Progenitor cell of endocrine pancreas (in vitro differentiated cells): ENCODE measurements at regions not wholly inside any gene's neighbourhood (a gene's known extent, or its start where the extent isn't known, plus 50 kb on each side); places are given as distances from the start of the nearest gene placed in this dataset.

Experiments used
- DNase-seq: peaks from one replicate; pipeline ENCODE4 v3.0.0; 2021; ENCODE audit warnings: low spot score; ENCODE audit not compliant: unreplicated experiment
- H3K27ac Mint-ChIP-seq: 2 replicates; pipeline ENCODE4 v1.8.0; 2021; ENCODE audit warnings: mild to moderate bottlenecking, moderate library complexity, mixed read lengths
- H3K27me3 Mint-ChIP-seq: 2 replicates; pipeline ENCODE4 v1.8.0; 2021; ENCODE audit warnings: mixed read lengths
- H3K36me3 Mint-ChIP-seq: 2 replicates; pipeline ENCODE4 v1.8.0; 2022; ENCODE audit warnings: mixed read lengths; ENCODE audit not compliant: insufficient read depth
- H3K4me1 Mint-ChIP-seq: 2 replicates; pipeline ENCODE4 v1.8.0; 2021; ENCODE audit warnings: low read depth, mixed read lengths
- H3K4me3 Mint-ChIP-seq: 2 replicates; pipeline ENCODE4 v1.8.0; 2021; ENCODE audit warnings: low read depth, mild to moderate bottlenecking, moderate library complexity, mixed read lengths
- H3K9me3 Mint-ChIP-seq: 2 replicates; pipeline ENCODE4 v1.8.0; 2021; ENCODE audit warnings: low read depth, mixed read lengths
- TF ChIP-seq, protein P1 (sequence below): fragments of 200-600 bp; sonication (generic); IDR thresholded peaks from one replicate; pipeline ENCODE4 v1.5.0; 2021; ENCODE audit warnings: antibody characterized with exemption, mild to moderate bottlenecking; ENCODE audit not compliant: unreplicated experiment

- no peak for DNase-seq
- H3K4me1 Mint-ChIP-seq, result peaks cover 20% of the 10 kb centered on the region
- TF ChIP-seq, protein P1, sequence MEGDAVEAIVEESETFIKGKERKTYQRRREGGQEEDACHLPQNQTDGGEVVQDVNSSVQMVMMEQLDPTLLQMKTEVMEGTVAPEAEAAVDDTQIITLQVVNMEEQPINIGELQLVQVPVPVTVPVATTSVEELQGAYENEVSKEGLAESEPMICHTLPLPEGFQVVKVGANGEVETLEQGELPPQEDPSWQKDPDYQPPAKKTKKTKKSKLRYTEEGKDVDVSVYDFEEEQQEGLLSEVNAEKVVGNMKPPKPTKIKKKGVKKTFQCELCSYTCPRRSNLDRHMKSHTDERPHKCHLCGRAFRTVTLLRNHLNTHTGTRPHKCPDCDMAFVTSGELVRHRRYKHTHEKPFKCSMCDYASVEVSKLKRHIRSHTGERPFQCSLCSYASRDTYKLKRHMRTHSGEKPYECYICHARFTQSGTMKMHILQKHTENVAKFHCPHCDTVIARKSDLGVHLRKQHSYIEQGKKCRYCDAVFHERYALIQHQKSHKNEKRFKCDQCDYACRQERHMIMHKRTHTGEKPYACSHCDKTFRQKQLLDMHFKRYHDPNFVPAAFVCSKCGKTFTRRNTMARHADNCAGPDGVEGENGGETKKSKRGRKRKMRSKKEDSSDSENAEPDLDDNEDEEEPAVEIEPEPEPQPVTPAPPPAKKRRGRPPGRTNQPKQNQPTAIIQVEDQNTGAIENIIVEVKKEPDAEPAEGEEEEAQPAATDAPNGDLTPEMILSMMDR, result no peak
- H3K36me3 Mint-ChIP-seq, result no peaks in the 10 kb centered on the region
- H3K27me3 Mint-ChIP-seq, result peaks cover 2% of the 10 kb centered on the region
- no peak overlapping the region for H3K4me3 Mint-ChIP-seq
- H3K27ac Mint-ChIP-seq, result no peak overlapping the region
- peaks cover 2% of the 10 kb centered on the region for H3K9me3 Mint-ChIP-seq
Observed at GRCh38 chr3:24641628-24642027, 147.0 kb upstream of the THRB start.

- Mint-ChIP-seq H3K4me3 (no peak overlapping the region), H3K27ac (no peak overlapping the region), H3K4me1 (peaks cover 6% of the 10 kb centered on the region), H3K27me3 (peaks cover 2% of the 10 kb centered on the region), H3K36me3 (no peaks in the 10 kb centered on the region), H3K9me3 (peaks cover 2% of the 10 kb centered on the region)
- DNase-seq, result no peak
- TF ChIP-seq, protein P1, result no peak
Observed at GRCh38 chr3:24645047-24645446, 150.4 kb upstream of the THRB start.

- no peak overlapping the region for H3K27ac Mint-ChIP-seq
- H3K9me3 Mint-ChIP-seq, result peaks cover 2% of the 10 kb centered on the region
- H3K4me1 Mint-ChIP-seq, result no peaks in the 10 kb centered on the region
- H3K27me3 Mint-ChIP-seq, result peaks cover 2% of the 10 kb centered on the region
- no peak overlapping the region for H3K4me3 Mint-ChIP-seq
- no peak for DNase-seq
- TF ChIP-seq, protein P1, result no peak
- H3K36me3 Mint-ChIP-seq, result no peaks in the 10 kb centered on the region
Observed at GRCh38 chr3:24646790-24647189, 152.1 kb upstream of the THRB start.

- Mint-ChIP-seq H3K4me1 (no peaks in the 10 kb centered on the region), H3K36me3 (no peaks in the 10 kb centered on the region), H3K4me3 (no peak overlapping the region), H3K9me3 (peaks cover 2% of the 10 kb centered on the region), H3K27ac (no peak overlapping the region), H3K27me3 (peaks cover 2% of the 10 kb centered on the region)
- DNase-seq, result no peak
- TF ChIP-seq, protein P1, result no peak
Observed at GRCh38 chr3:24648063-24648462, 153.4 kb upstream of the THRB start.

DNA sequence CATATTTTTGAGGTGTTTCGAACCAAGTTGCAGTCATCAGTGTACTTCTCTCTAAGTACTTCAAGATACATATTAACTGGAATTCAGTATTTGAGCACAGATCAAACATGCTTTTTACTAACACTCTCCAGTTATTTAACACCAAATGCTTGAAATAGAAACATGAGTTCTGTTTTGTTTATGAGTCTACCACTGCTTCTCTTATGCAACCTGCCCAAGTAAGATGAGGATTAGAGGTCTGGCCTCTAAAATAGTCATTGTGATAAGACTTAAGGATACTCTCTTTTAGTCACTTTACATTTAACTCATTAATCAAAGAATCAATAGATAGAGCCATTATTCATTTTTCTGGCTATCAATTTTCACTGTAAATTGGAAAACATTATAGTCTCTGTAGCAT, 156.2 kb upstream of the THRB start:
- Mint-ChIP-seq H3K4me3 (no peak overlapping the region), H3K36me3 (no peaks in the 10 kb centered on the region), H3K27ac (no peak overlapping the region), H3K9me3 (peaks cover 10% of the 10 kb centered on the region), H3K27me3 (no peaks in the 10 kb centered on the region), H3K4me1 (no peaks in the 10 kb centered on the region)
- TF ChIP-seq, protein P1, result no peak
- DNase-seq, result no peak
